Nephron (organoid): ENCODE measurements at regions not wholly inside any gene's neighbourhood (a gene's known extent, or its start where the extent isn't known, plus 50 kb on each side); places are given as distances from the start of the nearest gene placed in this dataset.
A peak's percentile ranks its signal among the peaks of the same experiment; 100 is the strongest.
"Not testable (repeated sequence)": the region's sequence is repeated elsewhere in the genome, so short reads cannot be mapped to it uniquely, and the experiment has no call there.

ENCODE experiments used
- H3K27ac Mint-ChIP-seq, 3 experiments: 2 replicates each; pipeline ENCODE4 v1.8.0; 2020; ENCODE audit warnings: mixed read lengths in 3 of 3, mild to moderate bottlenecking in 2 of 3, moderate library complexity in 1 of 3
- H3K27me3 Mint-ChIP-seq: 2 replicates; pipeline ENCODE4 v1.8.0; 2021; ENCODE audit warnings: low read depth, mild to moderate bottlenecking, moderate library complexity, mixed read lengths
- H3K36me3 Mint-ChIP-seq: 2 replicates; pipeline ENCODE4 v1.8.0; 2020; ENCODE audit warnings: low read depth, mixed read lengths
- H3K4me1 Mint-ChIP-seq: 2 replicates; pipeline ENCODE4 v1.8.0; 2020; ENCODE audit warnings: mixed read lengths
- H3K4me3 Mint-ChIP-seq, 3 experiments: 2 replicates each; pipeline ENCODE4 v1.8.0; 2020; ENCODE audit warnings: mild to moderate bottlenecking in 3 of 3, mixed read lengths in 3 of 3, moderate library complexity in 2 of 3
- H3K9me3 Mint-ChIP-seq: 2 replicates; pipeline ENCODE4 v1.8.0; 2020; ENCODE audit warnings: mixed read lengths
- CTCF ChIP-seq, 3 experiments: fragments of 200-600 bp; sonication (generic); IDR thresholded peaks; one replicate each; pipeline ENCODE4 v1.5.0; 2021; ENCODE audit warnings: antibody characterized with exemption in 3 of 3; ENCODE audit not compliant: unreplicated experiment in 3 of 3

- TF ChIP-seq CTCF (IDR thresholded peaks at IDR 0.05; ENCODE audit: unreplicated experiment in 3 of 3): no peak
- no peaks in the 10 kb centered on the region for H3K4me1 Mint-ChIP-seq
- no peaks in the 10 kb centered on the region for H3K36me3 Mint-ChIP-seq
- H3K27ac Mint-ChIP-seq: no peak overlapping the region
- no peaks in the 10 kb centered on the region for H3K27me3 Mint-ChIP-seq
- H3K4me3 Mint-ChIP-seq: no peak overlapping the region
- H3K9me3 Mint-ChIP-seq: no peaks in the 10 kb centered on the region
Observed at GRCh38 chr12:30531731-30532678, 163.7 kb downstream of the IPO8 start.

GRCh38 chr12:30529489-30530269 is 166.0 kb downstream of the IPO8 start:
- H3K27ac Mint-ChIP-seq: no peak overlapping the region
- no peaks in the 10 kb centered on the region for H3K9me3 Mint-ChIP-seq
- no peaks in the 10 kb centered on the region for H3K27me3 Mint-ChIP-seq
- H3K36me3 Mint-ChIP-seq: no peaks in the 10 kb centered on the region
- TF ChIP-seq CTCF (IDR thresholded peaks at IDR 0.05; ENCODE audit: unreplicated experiment in 3 of 3): no peak
- H3K4me1 Mint-ChIP-seq: no peaks in the 10 kb centered on the region
- H3K4me3 Mint-ChIP-seq: no peak overlapping the region

GRCh38 chr12:30525171-30525570 is 170.5 kb downstream of the IPO8 start:
- H3K9me3 Mint-ChIP-seq: peaks cover 2% of the 10 kb centered on the region
- H3K4me3 Mint-ChIP-seq: no peak overlapping the region
- TF ChIP-seq CTCF (IDR thresholded peaks at IDR 0.05; ENCODE audit: unreplicated experiment in 3 of 3): no peak
- no peaks in the 10 kb centered on the region for H3K27me3 Mint-ChIP-seq
- H3K36me3 Mint-ChIP-seq: no peaks in the 10 kb centered on the region
- H3K4me1 Mint-ChIP-seq: no peaks in the 10 kb centered on the region
- H3K27ac Mint-ChIP-seq: no peak overlapping the region

GRCh38 chr12:30520285-30520684 is 175.4 kb downstream of the IPO8 start:
- H3K4me1 Mint-ChIP-seq: peaks cover 33% of the 10 kb centered on the region
- not testable (repeated sequence) for H3K27ac Mint-ChIP-seq, H3K36me3 Mint-ChIP-seq, H3K27me3 Mint-ChIP-seq, H3K4me3 Mint-ChIP-seq, H3K9me3 Mint-ChIP-seq

GRCh38 chr12:30519535-30519934 is 176.1 kb downstream of the IPO8 start:
- no peak for TF ChIP-seq CTCF (IDR thresholded peaks at IDR 0.05; ENCODE audit: unreplicated experiment in 3 of 3)
- no peaks in the 10 kb centered on the region for H3K27me3 Mint-ChIP-seq
- no peaks in the 10 kb centered on the region for H3K36me3 Mint-ChIP-seq
- peaks cover 5% of the 10 kb centered on the region for H3K9me3 Mint-ChIP-seq
- H3K4me3 Mint-ChIP-seq: no peak overlapping the region
- H3K27ac Mint-ChIP-seq: peak overlapping the region; percentile 84 to 90 (median 85)
- H3K4me1 Mint-ChIP-seq: peaks cover 37% of the 10 kb centered on the region

- TF ChIP-seq CTCF (IDR thresholded peaks at IDR 0.05; ENCODE audit: unreplicated experiment in 3 of 3): no peak
- Mint-ChIP-seq H3K4me1 (peaks cover 44% of the 10 kb centered on the region), H3K27ac (peak overlapping the region in 1 of 3 experiments; percentile 37), H3K9me3 (peaks cover 5% of the 10 kb centered on the region), H3K27me3 (peaks cover 6% of the 10 kb centered on the region), H3K4me3 (no peak overlapping the region), H3K36me3 (no peaks in the 10 kb centered on the region)
Observed at GRCh38 chr12:30517320-30517719, 178.3 kb downstream of the IPO8 start.
